Esophagus squamous epithelium (tissue), 4 donors: ENCODE measurements at regions not wholly inside any gene's neighbourhood (a gene's known extent, or its start where the extent isn't known, plus 50 kb on each side); places are given as distances from the start of the nearest gene placed in this dataset.

Experiments
- CTCF ChIP-seq, 6 experiments: fragments of 450-650 bp in 4 of 6; fragments of 200-600 bp in 2 of 6; sonication (generic) in 2 of 6; IDR thresholded peaks; one replicate each; pipeline ENCODE4 v1.5.1; 2016 to 2019; ENCODE audit warnings: antibody characterized with exemption in 6 of 6, mild to moderate bottlenecking in 4 of 6, moderate library complexity in 4 of 6
- POLR2A ChIP-seq, 4 donors: fragments of 450-650 bp; IDR thresholded peaks; one replicate each; pipeline ENCODE4 v1.6.1; 2017; ENCODE audit warnings: antibody characterized with exemption in 4 of 4, mild to moderate bottlenecking in 4 of 4, moderate library complexity in 3 of 4

GRCh38 chr14:28152453-28153044 is 614.0 kb upstream of the FOXG1 start:
- TF ChIP-seq POLR2A (IDR thresholded peaks at IDR 0.05) (no peak), CTCF (IDR thresholded peaks at IDR 0.05) (no peak)
